Ascending aorta (tissue), 2 donors: ENCODE measurements at regions not wholly inside any gene's neighbourhood (a gene's known extent, or its start where the extent isn't known, plus 50 kb on each side); places are given as distances from the start of the nearest gene placed in this dataset.

ENCODE experiments used
- DNase-seq, 2 donors: peaks; one replicate each; pipeline ENCODE4 v3.0.0-alpha.2; 2019; ENCODE audit warnings: low spot score in 2 of 2
- H3K27ac ChIP-seq, 2 donors: fragments of 200-600 bp; sonication (generic); one replicate each; pipeline ENCODE4 v1.5.1; 2016 to 2017; ENCODE audit warnings: mild to moderate bottlenecking in 1 of 2
- H3K27me3 ChIP-seq: fragments of 200-600 bp; sonication (generic); one replicate; pipeline ENCODE4 v1.5.1; 2017
- H3K36me3 ChIP-seq, 2 donors: fragments of 200-600 bp; sonication (generic); one replicate each; pipeline ENCODE4 v1.5.1; 2016
- H3K4me1 ChIP-seq, 2 donors: fragments of 200-600 bp; sonication (generic); one replicate each; pipeline ENCODE4 v1.5.1; 2016 to 2017; ENCODE audit warnings: mild to moderate bottlenecking in 1 of 2
- H3K4me3 ChIP-seq, 2 donors: fragments of 200-600 bp; sonication (generic); one replicate each; pipeline ENCODE4 v1.5.1; 2016 to 2017; ENCODE audit warnings: mild to moderate bottlenecking in 1 of 2
- H3K9me3 ChIP-seq, 2 donors: fragments of 200-600 bp; sonication (generic); one replicate each; pipeline ENCODE4 v1.5.1; 2016
- intact Hi-C: fragments of 100-400 bp; cut with DNase I; formaldehyde crosslinking; loops from one replicate; pipeline ENCODE4 v1.15.1; 2023
- TF ChIP-seq, protein P1 (sequence below), 3 experiments: fragments of 200-600 bp in 2 of 3; fragments of 450-650 bp in 1 of 3; sonication (generic) in 2 of 3; IDR thresholded peaks; one replicate each; pipeline ENCODE4 v1.5.1; 2016 to 2019; ENCODE audit warnings: antibody characterized with exemption in 3 of 3, mild to moderate bottlenecking in 1 of 3, moderate library complexity in 1 of 3

DNA sequence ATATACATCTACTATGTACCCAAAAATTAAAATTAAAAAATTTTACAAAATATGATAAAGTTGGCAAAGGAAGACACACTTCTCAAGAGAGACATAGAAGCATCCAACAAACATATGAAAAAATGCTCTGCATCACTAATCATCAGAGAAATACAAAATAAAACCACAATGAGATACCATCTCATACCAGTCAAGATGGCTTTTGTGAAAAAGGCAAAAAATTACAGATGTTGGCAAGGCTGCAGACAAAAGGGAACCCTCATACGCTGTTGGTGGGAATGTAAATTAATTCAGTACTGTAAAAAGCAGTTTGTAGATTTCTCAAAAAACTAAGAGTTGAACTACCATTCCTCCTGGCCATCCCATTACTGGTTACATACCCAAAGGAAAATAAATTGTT is 581.7 kb upstream of the CCDC54 start:
- intact Hi-C loops = no loop called here
- no peak for DNase-seq
- Histone ChIP-seq H3K27me3 (no peaks in the 10 kb centered on the region), H3K4me3 (no peak overlapping the region), H3K36me3 (no peaks in the 10 kb centered on the region), H3K27ac (no peak overlapping the region), H3K4me1 (no peaks in the 10 kb centered on the region), H3K9me3 (no peaks in the 10 kb centered on the region)
- TF ChIP-seq, protein P1, sequence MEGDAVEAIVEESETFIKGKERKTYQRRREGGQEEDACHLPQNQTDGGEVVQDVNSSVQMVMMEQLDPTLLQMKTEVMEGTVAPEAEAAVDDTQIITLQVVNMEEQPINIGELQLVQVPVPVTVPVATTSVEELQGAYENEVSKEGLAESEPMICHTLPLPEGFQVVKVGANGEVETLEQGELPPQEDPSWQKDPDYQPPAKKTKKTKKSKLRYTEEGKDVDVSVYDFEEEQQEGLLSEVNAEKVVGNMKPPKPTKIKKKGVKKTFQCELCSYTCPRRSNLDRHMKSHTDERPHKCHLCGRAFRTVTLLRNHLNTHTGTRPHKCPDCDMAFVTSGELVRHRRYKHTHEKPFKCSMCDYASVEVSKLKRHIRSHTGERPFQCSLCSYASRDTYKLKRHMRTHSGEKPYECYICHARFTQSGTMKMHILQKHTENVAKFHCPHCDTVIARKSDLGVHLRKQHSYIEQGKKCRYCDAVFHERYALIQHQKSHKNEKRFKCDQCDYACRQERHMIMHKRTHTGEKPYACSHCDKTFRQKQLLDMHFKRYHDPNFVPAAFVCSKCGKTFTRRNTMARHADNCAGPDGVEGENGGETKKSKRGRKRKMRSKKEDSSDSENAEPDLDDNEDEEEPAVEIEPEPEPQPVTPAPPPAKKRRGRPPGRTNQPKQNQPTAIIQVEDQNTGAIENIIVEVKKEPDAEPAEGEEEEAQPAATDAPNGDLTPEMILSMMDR (IDR thresholded peaks at IDR 0.05) = no peak

DNA sequence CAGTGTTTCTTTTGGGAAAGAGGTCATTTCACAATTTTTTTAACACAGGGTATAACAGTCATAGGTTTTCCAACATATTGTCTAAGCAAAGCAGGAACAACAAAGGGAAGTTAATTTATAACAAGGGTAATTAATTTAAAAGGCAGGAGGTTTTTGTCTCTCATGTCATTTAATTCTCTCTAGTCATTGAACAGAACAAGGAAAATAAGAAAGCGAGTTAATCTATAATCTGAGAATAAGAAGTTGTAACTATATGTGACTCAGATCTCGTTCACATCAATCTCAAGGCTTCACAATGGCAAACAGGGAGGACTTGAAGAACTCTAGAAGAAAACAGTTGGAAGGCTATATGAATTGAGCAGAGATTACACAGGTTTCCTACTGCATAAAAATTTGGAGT is 579.8 kb upstream of the CCDC54 start:
- TF ChIP-seq, protein P1 (IDR thresholded peaks at IDR 0.05) = no peak
- DNase-seq = no peak
- Histone ChIP-seq H3K27me3 (no peaks in the 10 kb centered on the region), H3K9me3 (no peaks in the 10 kb centered on the region), H3K27ac (no peak overlapping the region), H3K4me3 (no peak overlapping the region), H3K36me3 (no peaks in the 10 kb centered on the region), H3K4me1 (no peaks in the 10 kb centered on the region)
- intact Hi-C loops = no loop called here

DNA sequence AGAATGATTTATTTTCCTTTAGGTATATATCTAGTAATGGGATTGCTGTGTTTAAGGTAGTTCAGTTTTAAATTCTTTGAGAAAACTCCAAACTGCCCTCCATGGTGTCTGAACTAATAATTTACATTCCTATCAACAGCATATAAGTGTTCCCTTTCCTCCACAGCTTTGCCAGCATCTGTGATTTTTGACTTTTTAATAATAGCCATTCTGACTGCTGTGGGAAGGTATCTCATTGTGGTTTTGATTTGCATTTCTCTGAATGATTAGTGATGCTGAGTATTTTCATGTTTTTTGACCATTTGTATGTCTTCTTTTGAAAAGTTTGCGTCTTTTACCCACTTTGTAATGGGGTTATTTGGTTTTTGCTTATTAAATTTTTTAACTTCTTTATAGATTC is 571.6 kb upstream of the CCDC54 start:
- TF ChIP-seq, protein P1 (IDR thresholded peaks at IDR 0.05) = no peak
- Histone ChIP-seq H3K4me3 (no peak overlapping the region), H3K9me3 (no peaks in the 10 kb centered on the region), H3K27ac (no peak overlapping the region), H3K36me3 (no peaks in the 10 kb centered on the region), H3K27me3 (no peaks in the 10 kb centered on the region), H3K4me1 (peaks cover 0 to 3% of the 10 kb centered on the region in 2 donors)
- DNase-seq = no peak
- intact Hi-C loops = no loop called here

DNA sequence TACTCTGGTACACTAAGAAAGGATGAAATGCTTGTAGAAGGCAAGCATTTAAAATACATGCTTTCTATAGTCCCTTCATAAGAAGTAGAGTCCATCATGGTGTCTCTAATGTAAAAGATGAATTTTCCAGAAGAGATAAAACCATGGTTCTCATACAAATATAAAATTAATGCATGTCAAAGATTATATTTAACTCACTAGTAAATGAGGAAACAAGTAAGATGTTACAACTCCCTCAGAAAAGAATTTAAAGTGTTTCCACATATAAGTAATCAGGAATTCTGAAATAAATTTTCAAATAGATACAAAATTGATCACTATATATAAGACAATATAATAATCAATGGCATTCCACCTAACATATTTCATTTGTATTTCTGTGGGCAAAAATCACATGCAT is 570.3 kb upstream of the CCDC54 start:
- Histone ChIP-seq H3K9me3 (no peaks in the 10 kb centered on the region), H3K27ac (no peak overlapping the region), H3K4me3 (no peak overlapping the region), H3K36me3 (no peaks in the 10 kb centered on the region), H3K4me1 (peaks cover 0 to 3% of the 10 kb centered on the region in 2 donors), H3K27me3 (no peaks in the 10 kb centered on the region)
- intact Hi-C loops = no loop called here
- DNase-seq = no peak
- TF ChIP-seq, protein P1 (IDR thresholded peaks at IDR 0.05) = no peak

DNA sequence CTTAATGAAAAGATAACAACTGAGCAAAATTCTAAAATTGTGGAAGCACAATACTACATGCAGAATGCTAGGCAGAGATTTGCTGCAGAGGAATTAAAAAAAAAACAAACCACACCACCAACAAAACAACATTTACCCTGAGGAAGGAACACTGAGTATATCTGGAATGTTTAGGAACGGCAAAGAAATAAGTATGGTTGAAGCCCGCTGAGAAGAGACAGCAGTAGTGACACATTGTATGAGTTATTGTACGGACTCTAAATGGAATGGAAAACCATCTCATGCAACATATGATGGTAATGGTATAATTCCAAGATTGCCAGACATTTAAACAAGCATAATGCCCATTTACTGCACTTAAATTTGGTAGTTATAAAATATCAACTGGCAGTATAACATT is 568.2 kb upstream of the CCDC54 start:
- DNase-seq = no peak
- intact Hi-C loops = no loop called here
- Histone ChIP-seq H3K4me3 (no peak overlapping the region), H3K36me3 (no peaks in the 10 kb centered on the region), H3K27ac (no peak overlapping the region), H3K9me3 (no peaks in the 10 kb centered on the region), H3K27me3 (no peaks in the 10 kb centered on the region), H3K4me1 (peaks cover 0 to 3% of the 10 kb centered on the region in 2 donors)
- TF ChIP-seq, protein P1 (IDR thresholded peaks at IDR 0.05) = no peak

DNA sequence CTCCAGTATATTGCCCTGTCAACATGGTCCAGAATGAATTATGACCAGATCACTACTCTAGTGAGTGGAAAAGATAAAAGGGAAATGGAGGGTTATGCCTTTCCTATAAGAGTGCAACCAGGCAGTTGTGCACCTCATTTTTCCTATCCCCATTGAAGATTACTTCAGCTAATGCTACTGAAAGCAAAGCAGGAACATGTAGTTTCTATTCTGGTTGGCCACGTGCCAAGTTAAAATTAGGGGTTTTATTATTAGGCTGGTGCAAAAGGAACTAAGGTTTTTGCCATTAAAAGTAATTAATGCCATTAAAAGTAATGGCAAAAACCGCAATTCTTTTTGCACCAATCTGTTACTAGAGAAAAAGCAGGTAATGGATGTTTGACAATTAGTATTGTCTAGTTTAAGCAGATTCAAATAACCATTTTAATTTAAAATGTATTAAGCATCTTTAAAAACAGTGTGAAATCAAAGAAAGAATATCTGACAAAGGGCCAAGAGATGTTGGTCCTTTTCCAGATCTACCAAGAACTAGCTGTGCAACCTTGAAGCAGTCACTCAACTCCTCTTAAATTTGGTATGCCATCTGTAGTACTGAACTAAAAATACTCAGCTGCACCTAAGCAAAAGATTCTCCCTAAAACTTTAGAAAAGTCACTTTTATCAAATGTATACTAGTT is 567.5 kb upstream of the CCDC54 start:
- no peaks in the 10 kb centered on the region for H3K27me3 ChIP-seq
- TF ChIP-seq, protein P1 (IDR thresholded peaks at IDR 0.05) = no peak
- no peak overlapping the region for H3K27ac ChIP-seq
- H3K9me3 ChIP-seq = no peaks in the 10 kb centered on the region
- no peaks in the 10 kb centered on the region for H3K36me3 ChIP-seq
- intact Hi-C loops = no loop called here
- H3K4me3 ChIP-seq = no peak overlapping the region
- no peak for DNase-seq
- H3K4me1 ChIP-seq = peaks cover 0 to 3% of the 10 kb centered on the region in 2 donors
